ENCODE measurements at regions not wholly inside any gene's neighbourhood (a gene's known extent, or its start where the extent isn't known, plus 50 kb on each side); places are given as distances from the start of the nearest gene placed in this dataset.
"Not testable (repeated sequence)": the region's sequence is repeated elsewhere in the genome, so short reads cannot be mapped to it uniquely, and the experiment has no call there.

- Histone ChIP-seq H3K27me3 (no peaks in the 10 kb centered on the region), H3K4me3 (no peak overlapping the region)
- no peak for DNase-seq
Measured at GRCh38 chrX:146994163-146994562, 179.6 kb upstream of the CXorf51A start.

GRCh38 chrX:146973283-146973682 is 158.7 kb upstream of the CXorf51A start:
- Histone ChIP-seq H3K27me3 (no peaks in the 10 kb centered on the region), H3K36me3 (no peaks in the 10 kb centered on the region)
- DNase-seq, result no peak

More at GRCh38 chrX:146994163-146994562, 179.6 kb upstream of the CXorf51A start:
- Histone ChIP-seq H3K36me3 (no peaks in the 10 kb centered on the region), H3K9me3 (no peaks in the 10 kb centered on the region)

GRCh38 chrX:146967306-146967705 is 152.8 kb upstream of the CXorf51A start:
- H3K27me3 ChIP-seq, result no peaks in the 10 kb centered on the region
- no peaks in the 10 kb centered on the region for H3K9me3 ChIP-seq
- no peak for DNase-seq
- no peak overlapping the region for H3K4me3 ChIP-seq
- H3K36me3 ChIP-seq, result no peaks in the 10 kb centered on the region

More at GRCh38 chrX:146973283-146973682, 158.7 kb upstream of the CXorf51A start:
- H3K4me3 ChIP-seq, result no peak overlapping the region
- H3K9me3 ChIP-seq, result no peaks in the 10 kb centered on the region

- Histone ChIP-seq H3K4me3 (no peak overlapping the region), H3K9me3 (no peaks in the 10 kb centered on the region), H3K36me3 (no peaks in the 10 kb centered on the region), H3K27me3 (no peaks in the 10 kb centered on the region)
- DNase-seq, result no peak
Measured at GRCh38 chrX:146956760-146957159, 142.2 kb upstream of the CXorf51A start.

GRCh38 chrX:146934256-146934655 is 119.7 kb upstream of the CXorf51A start:
- no peaks in the 10 kb centered on the region for H3K9me3 ChIP-seq
- DNase-seq, result no peak
- H3K4me3 ChIP-seq, result no peak overlapping the region
- no peaks in the 10 kb centered on the region for H3K36me3 ChIP-seq
- no peaks in the 10 kb centered on the region for H3K27me3 ChIP-seq

GRCh38 chrX:146932997-146933396 is 118.5 kb upstream of the CXorf51A start:
- peak; percentile 0 for DNase-seq
- H3K4me3 ChIP-seq, H3K27me3 ChIP-seq, H3K36me3 ChIP-seq, H3K9me3 ChIP-seq: not testable (repeated sequence)

- Histone ChIP-seq H3K27me3 (no peaks in the 10 kb centered on the region), H3K36me3 (no peaks in the 10 kb centered on the region), H3K9me3 (no peaks in the 10 kb centered on the region), H3K4me3 (no peak overlapping the region)
- DNase-seq, result no peak
Measured at GRCh38 chrX:146921204-146921603, 106.7 kb upstream of the CXorf51A start.

GRCh38 chrX:146907391-146908240 is 93.1 kb upstream of the CXorf51A start:
- no peaks in the 10 kb centered on the region for H3K27me3 ChIP-seq
- no peaks in the 10 kb centered on the region for H3K9me3 ChIP-seq
- no peaks in the 10 kb centered on the region for H3K36me3 ChIP-seq
- peak; percentile 12 for DNase-seq
- no peak overlapping the region for H3K4me3 ChIP-seq

- Histone ChIP-seq H3K9me3 (no peaks in the 10 kb centered on the region), H3K4me3 (no peak overlapping the region), H3K27me3 (no peaks in the 10 kb centered on the region), H3K36me3 (no peaks in the 10 kb centered on the region)
- no peak for DNase-seq
Measured at GRCh38 chrX:146906166-146906565, 91.6 kb upstream of the CXorf51A start.

- no peak overlapping the region for H3K4me3 ChIP-seq
- DNase-seq, result no peak
- H3K9me3 ChIP-seq, result no peaks in the 10 kb centered on the region
- no peaks in the 10 kb centered on the region for H3K27me3 ChIP-seq
- H3K36me3 ChIP-seq, result no peaks in the 10 kb centered on the region
Measured at GRCh38 chrX:146887020-146887419, 72.5 kb upstream of the CXorf51A start.

GRCh38 chrX:146881521-146881920 is 67.0 kb upstream of the CXorf51A start:
- Histone ChIP-seq H3K36me3 (no peaks in the 10 kb centered on the region), H3K27me3 (no peaks in the 10 kb centered on the region), H3K9me3 (no peaks in the 10 kb centered on the region), H3K4me3 (no peak overlapping the region)
- no peak for DNase-seq

GRCh38 chrX:146866846-146867245 is 52.3 kb upstream of the CXorf51A start:
- DNase-seq, H3K4me3 ChIP-seq, H3K36me3 ChIP-seq, H3K9me3 ChIP-seq, H3K27me3 ChIP-seq: not testable (repeated sequence)

GRCh38 chrX:146865734-146866133 is 51.2 kb upstream of the CXorf51A start:
- H3K27me3 ChIP-seq, H3K9me3 ChIP-seq, H3K4me3 ChIP-seq, H3K36me3 ChIP-seq, DNase-seq: not testable (repeated sequence)

Measured in MG63 (cell line).